Right ventricle myocardium inferior (tissue), 1 donor: ENCODE measurements at regions not wholly inside any gene's neighbourhood (a gene's known extent, or its start where the extent isn't known, plus 50 kb on each side); places are given as distances from the start of the nearest gene placed in this dataset.
A peak's percentile ranks its signal among the peaks of the same experiment; 100 is the strongest.

ENCODE experiments used
- ATAC-seq: fragments of 200-7000 bp; cut with Tn5 transposase; one replicate; pipeline ENCODE4 v1.9.1; 2020; ENCODE audit warnings: mild to moderate bottlenecking, moderate library complexity
- DNase-seq: peaks from one replicate; pipeline ENCODE4 v3.0.0; 2021; ENCODE audit errors: missing footprints
- intact Hi-C: fragments of 100-400 bp; cut with DNase I; formaldehyde crosslinking; loops from one replicate; pipeline ENCODE4 v1.11.0; 2022
- donor health status: DM: no; HTN: yes; CAD: no; lungs with severe emphysema.

GRCh38 chr2:241941691-241942301 lies 72.3 kb downstream of the RTP5 start:
- no peak for ATAC-seq
- no peak for DNase-seq
- intact Hi-C loops, result no loop called here

- ATAC-seq (no peak), DNase-seq (no peak)
- intact Hi-C loops, result no loop called here
Observed at GRCh38 chr2:241942416-241943208, 73.1 kb downstream of the RTP5 start.

- DNase-seq, result no peak
- intact Hi-C loops, result no loop called here
- ATAC-seq, result no peak
Observed at GRCh38 chr2:241943209-241943850, 73.8 kb downstream of the RTP5 start.

- no peak for DNase-seq
- ATAC-seq, result no peak
- intact Hi-C loops, result no loop called here
Observed at GRCh38 chr2:241943961-241944575, 74.5 kb downstream of the RTP5 start.

- ATAC-seq, result no peak
Observed at GRCh38 chr2:241944821-241945220, 75.3 kb downstream of the RTP5 start.

GRCh38 chr2:241945311-241945710 lies 75.8 kb downstream of the RTP5 start:
- DNase-seq, result no peak
- intact Hi-C loops, result no loop called here
- no peak for ATAC-seq

More at GRCh38 chr2:241944821-241945220, 75.3 kb downstream of the RTP5 start:
- intact Hi-C loops, result no loop called here
- DNase-seq, result no peak

GRCh38 chr2:241945803-241946202 lies 76.3 kb downstream of the RTP5 start:
- intact Hi-C loops, result no loop called here
- ATAC-seq (no peak), DNase-seq (no peak)

- intact Hi-C loops, result no loop called here
- DNase-seq (no peak), ATAC-seq (no peak)
Observed at GRCh38 chr2:241946306-241947003, 76.9 kb downstream of the RTP5 start.

GRCh38 chr2:241947004-241947350 lies 77.4 kb downstream of the RTP5 start:
- no peak for DNase-seq
- intact Hi-C loops, result no loop called here

GRCh38 chr2:241947401-241947800 lies 77.9 kb downstream of the RTP5 start:
- intact Hi-C loops, result no loop called here
- ATAC-seq (no peak), DNase-seq (no peak)

More at GRCh38 chr2:241947004-241947350, 77.4 kb downstream of the RTP5 start:
- no peak for ATAC-seq

- ATAC-seq (no peak), DNase-seq (no peak)
- intact Hi-C loops, result no loop called here
Observed at GRCh38 chr2:241947876-241948275, 78.3 kb downstream of the RTP5 start.

GRCh38 chr2:241948299-241948897 lies 78.9 kb downstream of the RTP5 start:
- DNase-seq, result no peak
- ATAC-seq, result no peak
- intact Hi-C loops, result no loop called here

- intact Hi-C loops, result no loop called here
- ATAC-seq (no peak), DNase-seq (no peak)
Observed at GRCh38 chr2:241948901-241949735, 79.6 kb downstream of the RTP5 start.

- DNase-seq, result no peak
- intact Hi-C loops, result no loop called here
- peak; percentile 20 for ATAC-seq
Observed at GRCh38 chr2:241949736-241950412, 80.3 kb downstream of the RTP5 start.

- DNase-seq (peak; percentile 84), ATAC-seq (peak; percentile 49)
- intact Hi-C loops, result no loop called here
Observed at GRCh38 chr2:241950413-241951315, 81.1 kb downstream of the RTP5 start.

GRCh38 chr2:241951316-241951700 lies 81.8 kb downstream of the RTP5 start:
- DNase-seq (no peak), ATAC-seq (no peak)
- intact Hi-C loops, result no loop called here
